AG20443 (cell line): ENCODE measurements at regions not wholly inside any gene's neighbourhood (a gene's known extent, or its start where the extent isn't known, plus 50 kb on each side); places are given as distances from the start of the nearest gene placed in this dataset.
"Not testable (repeated sequence)": the region's sequence is repeated elsewhere in the genome, so short reads cannot be mapped to it uniquely, and the experiment has no call there.

ENCODE experiments used
- DNase-seq: peaks from one replicate; pipeline ENCODE4 v3.0.0; 2012; ENCODE audit warnings: low spot score, mixed read lengths

DNA sequence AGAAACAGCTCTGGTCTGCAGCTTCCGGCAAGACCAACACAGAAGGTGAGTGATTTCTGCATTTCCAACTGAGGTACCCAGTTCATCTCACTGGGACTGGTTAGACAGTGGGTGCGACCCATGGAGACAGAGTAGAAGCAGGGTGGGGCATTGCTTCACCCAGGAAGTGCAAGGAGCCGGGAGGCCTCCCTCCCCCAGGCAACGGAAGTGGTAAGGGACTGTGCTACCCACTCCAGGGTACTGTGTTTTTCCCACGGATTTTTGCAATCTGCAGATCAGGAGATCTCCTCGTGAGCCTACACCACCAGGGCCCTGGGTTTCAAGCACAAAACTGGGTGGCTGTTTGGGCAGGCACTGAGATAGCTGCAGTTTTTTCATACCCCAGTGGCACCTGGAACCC lies 929.9 kb downstream of the SLITRK1 start:
- DNase-seq = not testable (repeated sequence)

DNA sequence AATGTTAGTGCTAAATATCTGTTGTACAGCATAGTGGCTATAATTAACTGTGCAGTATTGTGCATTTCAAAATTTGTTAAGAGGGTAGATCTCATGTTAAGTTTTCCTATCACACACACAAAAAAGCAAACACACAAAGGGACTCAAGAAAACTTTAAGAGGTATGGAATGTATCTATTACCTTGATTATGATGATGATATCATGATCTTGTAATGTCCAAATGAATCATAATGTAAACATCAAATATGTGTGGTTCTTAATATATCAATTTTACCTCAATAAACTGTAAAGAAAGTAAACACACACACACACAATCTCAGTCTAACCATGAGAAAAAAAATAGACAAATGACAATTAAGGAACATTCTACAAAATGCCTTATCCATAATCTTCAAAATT lies 934.6 kb downstream of the SLITRK1 start:
- no peak for DNase-seq

DNA sequence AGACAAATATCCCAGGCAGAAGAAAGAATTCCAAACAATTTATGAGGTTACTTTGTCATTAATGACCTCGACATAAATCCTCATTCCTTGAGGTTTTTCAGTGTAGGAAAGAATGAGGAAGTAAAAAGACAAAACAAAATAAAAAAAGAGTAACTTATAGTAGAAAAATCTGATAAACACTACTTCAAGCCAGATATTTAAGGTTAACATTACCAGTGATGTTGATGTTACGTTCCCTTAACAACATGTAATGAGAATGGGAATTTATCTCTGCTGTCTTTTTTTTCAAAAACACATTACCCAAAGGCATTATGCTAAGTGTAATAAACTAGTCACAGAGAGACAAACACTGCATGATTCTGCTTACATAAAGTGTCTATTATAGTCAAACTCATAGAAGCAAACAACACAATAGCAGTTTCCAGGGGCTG lies 935.1 kb downstream of the SLITRK1 start:
- DNase-seq = no peak

DNA sequence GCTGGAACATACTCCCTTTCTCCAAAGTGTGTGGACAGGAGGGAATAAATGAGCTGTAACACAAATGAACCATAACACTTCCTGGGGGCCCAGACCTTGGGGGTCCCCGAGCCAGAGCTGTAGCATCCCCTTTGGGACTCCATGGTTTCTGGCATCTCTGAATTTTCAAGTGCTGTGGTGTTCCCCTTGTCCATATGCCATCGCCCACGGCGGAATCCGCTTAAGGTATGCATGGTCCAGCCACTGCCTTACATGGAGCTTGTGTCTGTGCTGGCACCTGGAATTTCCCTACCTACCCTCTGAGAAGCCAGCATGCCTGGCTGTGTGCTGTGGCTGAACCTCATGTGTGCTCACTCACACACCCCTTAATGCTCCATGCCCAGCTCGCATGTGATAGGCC lies 943.6 kb downstream of the SLITRK1 start:
- no peak for DNase-seq

DNA sequence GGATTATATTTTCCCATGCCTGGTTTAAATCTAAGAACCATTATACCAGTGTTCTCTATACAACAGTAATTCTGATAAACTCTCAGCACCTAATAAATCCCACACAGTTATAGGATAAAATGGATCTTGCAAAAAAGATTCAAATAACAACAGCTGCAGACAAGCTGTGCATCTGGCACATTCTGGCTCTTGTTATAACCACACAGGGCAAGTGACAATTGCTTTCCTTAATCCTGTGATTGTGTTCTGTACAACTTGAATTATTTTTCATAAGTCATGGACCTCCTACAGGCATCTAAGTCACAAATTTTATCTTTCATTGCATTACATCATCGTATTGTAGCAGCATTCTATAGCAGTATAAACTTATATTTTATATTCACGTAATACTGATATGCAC lies 948.3 kb downstream of the SLITRK1 start:
- no peak for DNase-seq

DNA sequence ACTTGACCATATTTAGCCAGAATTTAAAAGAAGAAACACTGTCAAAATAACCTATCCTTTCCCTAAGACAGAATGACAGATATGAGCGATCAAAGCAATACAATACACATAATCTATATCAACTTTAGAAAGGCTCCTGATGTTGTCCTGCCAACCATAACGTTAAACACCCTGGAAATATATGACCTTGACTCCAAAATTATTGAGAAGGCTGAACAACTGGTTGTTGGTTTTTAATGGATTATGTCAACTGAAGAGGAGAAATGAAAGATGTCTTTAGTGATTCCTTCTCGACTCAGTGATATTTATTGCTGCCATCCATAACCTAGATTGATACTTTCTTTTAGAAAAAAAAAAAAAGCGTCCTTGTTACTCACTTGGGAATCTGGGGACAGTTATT lies 957.2 kb downstream of the SLITRK1 start:
- no peak for DNase-seq

DNA sequence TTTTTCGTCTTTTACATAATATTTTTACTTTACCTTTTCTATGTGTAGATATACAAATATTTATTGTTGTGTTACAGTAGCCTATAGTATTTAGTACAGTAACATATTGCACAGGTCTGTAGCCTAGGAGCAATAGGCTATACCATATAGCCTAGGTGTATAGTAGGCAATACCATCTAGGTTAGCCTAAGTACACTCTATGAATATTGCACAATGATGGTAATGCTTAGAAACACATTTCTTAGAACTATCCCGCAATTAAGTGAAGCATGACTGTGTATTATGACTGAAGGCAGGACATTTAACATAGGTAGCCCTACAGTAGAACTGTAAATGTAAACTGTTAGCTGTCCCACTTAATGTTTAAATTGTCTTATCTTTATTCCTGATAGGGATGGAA lies 964.3 kb downstream of the SLITRK1 start:
- DNase-seq = no peak

DNA sequence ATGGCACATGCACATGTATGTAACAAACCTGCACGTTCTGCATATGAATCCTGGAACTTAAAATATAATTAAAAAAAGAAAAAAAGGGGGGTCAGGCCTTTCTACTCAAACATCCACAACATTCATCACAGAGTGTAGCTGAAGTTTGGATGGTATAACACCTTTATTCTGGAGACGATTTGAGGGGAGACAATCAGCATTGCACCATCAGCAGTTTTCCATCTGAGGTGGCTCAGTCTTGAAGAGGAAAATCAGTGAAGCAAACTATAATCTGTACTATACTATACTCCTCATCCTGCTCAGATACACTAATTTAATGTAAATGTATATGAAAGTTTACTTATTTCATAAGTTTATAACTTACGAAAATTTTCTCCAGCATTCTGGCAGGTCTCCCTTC lies 969.7 kb downstream of the SLITRK1 start:
- no peak for DNase-seq

DNA sequence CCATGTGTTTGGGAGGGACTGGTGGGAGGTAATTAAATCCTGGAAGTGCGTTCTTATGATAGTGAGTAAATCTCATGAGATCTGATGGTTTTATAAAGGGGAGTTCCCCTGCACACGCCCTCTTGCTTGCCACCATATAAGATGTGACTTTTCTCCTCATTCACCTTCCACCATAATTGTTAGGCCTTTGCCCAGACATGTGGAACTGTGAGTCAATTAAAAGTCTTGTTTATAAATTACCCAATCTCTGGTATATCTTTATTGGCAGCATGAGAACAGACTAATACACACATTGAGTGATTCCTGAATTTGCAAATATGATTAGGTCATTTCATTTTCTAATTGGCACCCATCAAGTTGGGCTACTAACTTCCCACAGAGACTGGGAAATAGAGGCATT lies 977.2 kb downstream of the SLITRK1 start:
- DNase-seq = no peak

DNA sequence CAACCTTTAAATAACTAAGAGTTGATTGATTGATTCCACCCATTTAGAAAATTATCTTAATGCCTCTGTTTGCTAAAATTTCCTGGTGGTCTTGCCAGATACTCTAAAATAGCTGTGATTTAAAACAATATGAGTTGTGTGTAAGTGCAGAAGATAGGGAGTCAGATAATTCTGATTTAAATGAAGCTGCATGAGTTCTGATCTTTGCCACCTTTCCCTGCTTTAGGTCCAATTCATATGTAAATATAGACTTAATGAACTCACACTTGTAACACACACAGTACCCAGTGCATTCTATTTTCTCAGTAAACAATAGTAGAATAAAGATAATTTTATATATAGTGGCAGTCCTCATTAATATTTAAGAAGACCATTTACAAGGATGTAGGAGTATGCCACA lies 981.8 kb downstream of the SLITRK1 start:
- no peak for DNase-seq

DNA sequence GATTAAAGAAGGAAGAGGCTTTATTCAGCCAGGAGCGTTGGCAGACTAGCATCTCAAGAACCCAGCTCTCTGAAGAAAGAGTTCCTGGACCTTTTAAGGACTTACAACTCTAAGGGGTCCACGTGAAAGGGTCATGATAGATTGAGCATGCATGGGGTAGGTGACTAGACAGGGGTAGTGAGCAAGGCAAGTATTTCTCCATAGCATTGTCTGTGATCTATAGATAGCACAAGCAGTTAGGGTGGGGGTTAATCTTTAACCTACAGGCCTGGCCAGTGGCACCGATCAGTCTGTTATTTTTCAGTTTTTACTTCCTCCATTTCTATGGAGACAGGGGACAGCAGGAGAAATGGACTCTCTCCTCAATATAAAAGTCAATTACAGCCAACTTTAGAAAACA lies 983.7 kb downstream of the SLITRK1 start:
- no peak for DNase-seq

DNA sequence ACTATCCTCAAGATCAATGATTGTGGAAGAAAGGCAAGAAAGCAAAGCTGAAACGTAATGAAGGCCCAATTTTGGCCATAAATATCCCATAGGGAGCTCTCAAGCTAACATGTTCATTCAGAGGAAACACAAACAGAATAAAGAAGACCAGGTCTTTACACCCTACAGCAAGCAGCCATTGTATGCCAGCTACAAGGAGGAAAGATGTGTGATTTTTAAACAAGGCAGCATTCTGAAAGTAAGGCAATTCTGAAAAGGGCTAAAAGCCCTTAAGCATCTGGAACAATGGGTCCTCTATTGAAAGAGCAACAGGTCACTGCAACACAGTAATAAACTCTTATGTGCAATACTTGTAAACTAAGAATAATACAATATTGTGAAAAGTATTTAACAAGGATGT lies 1002.4 kb downstream of the SLITRK1 start:
- no peak for DNase-seq

DNA sequence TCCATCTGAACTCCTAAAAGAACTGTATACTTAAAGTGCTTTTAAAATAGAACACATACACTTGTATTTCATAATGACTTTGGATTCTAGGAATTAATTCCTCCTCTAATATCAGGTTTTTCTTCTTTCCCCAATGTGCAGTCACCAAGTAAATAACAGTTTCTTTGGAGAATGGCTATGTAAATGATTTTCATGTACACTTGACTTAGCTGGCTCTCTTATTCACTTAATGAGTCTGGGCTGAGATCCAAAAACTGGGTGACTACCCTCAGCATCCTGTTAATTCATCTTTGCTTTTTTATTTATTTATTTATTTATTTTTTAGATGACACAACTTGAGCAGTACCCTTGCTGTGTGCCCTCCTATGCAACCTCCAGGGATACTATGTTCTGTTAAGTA lies 1003.7 kb downstream of the SLITRK1 start:
- DNase-seq = no peak

DNA sequence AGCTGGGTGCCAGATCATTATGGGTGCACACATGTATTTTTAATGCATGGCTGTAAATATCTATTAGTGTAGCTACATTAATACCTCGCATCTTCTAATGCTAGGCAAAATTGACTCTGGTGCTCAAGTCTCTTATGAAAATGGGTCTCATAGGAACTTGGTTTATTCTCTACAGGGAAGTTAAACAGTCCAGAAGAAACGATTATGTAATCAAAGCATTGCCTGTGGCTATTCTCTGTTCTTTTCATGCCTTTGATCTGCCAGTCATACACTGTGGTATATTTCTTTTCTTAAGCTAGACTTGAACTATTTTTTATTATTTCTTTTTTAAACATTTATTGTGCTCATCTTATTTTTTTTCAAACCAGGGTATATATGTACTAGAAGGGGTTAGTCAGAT lies 1015.0 kb downstream of the SLITRK1 start:
- no peak for DNase-seq

DNA sequence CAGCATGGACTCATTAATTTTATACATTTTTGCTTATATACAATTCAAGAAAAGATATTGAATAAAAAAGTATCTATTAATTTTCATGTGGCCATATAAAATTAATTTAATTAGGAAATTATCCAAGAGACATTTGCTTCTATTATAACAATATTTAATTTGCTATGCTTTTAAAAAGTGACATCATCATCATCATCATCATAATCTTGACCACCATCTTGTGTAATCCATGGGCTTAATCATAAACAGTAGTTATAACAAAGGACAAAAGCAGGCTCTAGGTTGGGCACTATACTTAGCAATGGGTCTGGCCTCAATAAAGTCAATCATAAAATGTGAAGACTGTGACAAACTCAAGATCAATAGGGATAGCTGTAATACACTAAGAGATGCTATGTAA lies 1031.6 kb downstream of the SLITRK1 start:
- no peak for DNase-seq

DNA sequence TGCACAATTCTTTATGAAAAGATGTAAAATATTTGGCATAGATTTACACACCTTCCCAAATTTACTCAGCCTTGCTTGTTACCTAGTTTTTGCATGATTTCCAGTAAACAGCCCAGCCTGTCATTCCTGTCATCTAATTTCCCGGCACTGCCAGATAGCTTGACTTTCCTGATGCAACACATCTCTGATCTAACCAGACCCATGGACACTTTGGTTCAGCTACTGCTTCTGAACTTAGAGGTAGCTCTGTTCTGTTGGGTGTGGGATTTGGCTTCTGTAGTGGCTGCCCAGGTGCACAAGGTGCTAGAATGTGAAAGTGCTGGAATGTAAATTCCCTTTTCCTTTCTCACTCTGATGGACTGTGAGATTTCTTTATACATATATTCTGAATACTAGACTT lies 1033.5 kb downstream of the SLITRK1 start:
- no peak for DNase-seq

DNA sequence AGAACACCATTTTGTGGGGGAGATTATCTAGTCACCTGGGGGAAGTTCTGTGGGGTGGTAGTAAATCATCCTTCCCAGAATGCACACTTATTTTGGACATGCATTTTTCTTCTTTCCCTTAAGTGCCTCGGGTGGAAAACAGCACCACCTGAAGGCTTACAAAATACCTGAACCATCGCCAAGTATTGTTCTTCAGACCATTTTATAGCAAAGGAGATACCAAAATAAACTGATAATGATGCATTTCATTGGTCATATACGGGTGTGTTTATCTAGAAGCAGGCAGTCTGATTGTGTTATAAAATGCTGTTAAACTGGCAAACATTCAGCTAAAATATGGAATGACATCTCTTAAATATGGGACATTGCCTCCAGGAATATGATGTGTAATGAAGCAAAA lies 1034.7 kb downstream of the SLITRK1 start:
- no peak for DNase-seq

DNA sequence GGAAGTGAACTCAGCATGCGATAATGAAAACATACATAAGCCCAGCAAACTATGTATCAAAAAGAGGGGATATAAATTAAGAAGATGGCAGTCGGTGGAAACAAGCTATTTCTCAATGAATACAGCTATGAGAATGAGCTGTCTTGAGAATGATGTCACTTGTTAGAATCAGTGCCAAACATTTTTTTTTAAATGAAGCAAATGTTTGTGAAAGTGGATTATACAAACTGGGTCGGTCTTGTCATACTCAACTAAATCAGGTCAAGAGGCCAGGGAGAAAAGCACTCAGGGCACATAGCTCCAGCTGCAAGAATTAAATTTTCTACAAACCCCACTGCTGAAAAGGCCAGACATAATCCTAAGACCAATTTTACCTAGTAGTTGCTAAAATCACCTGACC lies 1048.4 kb downstream of the SLITRK1 start:
- DNase-seq = no peak

DNA sequence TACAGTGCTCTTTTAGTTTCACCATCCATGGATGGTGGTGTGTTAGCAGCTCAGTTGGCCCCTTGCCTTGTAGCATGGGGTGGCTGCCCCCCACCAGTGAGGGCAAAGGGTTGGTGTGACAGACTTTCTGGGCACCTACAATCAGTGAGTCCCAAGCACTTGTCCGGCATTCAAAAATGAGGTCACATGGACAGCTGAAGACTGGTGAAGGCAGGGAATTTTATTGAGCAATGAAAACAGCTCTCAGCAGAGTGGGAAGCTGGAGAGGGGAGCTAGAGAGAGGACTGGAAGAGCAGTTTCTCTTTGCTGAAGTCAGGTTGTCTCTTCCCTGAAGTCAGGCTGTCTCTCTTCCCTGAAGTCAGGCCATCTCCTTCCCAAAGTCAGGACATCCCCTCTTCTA lies 1053.2 kb downstream of the SLITRK1 start:
- DNase-seq = no peak

DNA sequence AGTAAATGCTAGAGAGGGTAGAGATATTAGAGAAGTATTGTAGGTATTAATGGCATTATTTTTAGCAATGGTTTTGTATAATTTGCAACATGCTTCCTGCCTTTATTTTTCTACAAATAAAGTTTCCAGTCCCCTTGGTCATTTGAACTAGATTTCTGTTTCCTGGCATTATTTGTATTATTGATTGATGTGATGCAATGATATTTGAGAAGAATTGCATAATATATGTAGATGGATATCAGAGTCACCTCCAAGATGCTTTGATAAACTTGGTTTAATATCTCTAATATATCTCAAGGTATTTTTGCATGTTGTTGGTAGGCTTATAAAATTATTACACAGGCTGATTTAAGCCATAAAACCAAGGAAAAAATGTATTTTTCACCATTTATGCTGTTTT lies 1054.5 kb downstream of the SLITRK1 start:
- DNase-seq = no peak

DNA sequence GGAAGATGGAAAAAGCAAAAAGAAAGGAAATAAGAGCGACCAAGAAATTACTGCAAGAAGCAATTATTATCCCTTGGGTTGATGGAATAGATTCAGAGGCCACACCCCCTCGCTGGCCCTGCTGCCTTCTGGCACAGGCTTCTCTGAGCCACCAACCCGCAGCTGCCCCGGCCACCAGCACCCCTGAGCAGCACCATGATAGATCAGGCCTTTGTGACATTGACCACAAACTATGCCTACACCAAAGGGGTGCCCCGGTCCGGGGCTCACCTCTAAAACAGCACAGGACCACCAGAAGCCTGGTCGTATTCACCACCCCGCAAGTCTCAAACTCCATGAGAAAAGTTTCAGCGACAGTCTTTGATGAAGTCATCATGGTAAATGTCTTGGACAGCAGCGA lies 1059.3 kb downstream of the SLITRK1 start:
- DNase-seq = no peak

DNA sequence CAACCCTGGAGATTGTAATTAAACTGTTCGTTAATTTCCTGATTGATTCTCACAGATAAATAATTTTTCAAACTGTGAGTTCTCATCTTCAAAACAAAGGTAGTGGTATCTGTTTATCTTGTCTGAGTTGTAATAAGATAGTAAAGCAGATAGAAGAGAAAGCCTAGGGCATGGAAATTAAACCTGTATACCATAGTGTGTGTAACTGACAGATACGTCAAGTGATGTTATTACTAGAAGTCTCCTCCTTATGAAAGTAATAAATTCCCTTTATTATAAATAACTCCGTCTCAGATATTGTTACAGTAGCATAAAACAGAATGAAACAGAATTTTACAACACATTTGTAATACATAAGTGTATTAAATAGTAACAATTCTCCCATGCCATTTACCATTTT lies 1065.1 kb downstream of the SLITRK1 start:
- DNase-seq = no peak

DNA sequence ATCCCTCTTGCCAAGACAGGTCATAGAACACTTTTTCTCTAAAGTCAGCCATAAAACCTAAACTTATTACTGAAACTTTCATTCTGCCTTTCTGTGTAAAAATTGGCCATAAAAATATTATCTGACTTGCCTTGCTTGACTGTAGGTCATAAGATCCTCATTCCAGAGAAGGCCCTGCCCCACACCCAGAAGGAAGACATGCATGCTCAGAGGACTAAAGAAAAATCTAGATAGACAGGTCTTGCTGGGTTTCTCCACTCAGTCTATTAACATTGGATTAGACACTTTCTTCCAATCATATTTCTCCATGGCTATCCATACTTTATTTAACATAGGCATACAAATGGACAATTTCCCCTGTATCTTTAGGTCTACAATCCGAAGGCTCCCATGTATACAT lies 1066.5 kb downstream of the SLITRK1 start:
- no peak for DNase-seq

DNA sequence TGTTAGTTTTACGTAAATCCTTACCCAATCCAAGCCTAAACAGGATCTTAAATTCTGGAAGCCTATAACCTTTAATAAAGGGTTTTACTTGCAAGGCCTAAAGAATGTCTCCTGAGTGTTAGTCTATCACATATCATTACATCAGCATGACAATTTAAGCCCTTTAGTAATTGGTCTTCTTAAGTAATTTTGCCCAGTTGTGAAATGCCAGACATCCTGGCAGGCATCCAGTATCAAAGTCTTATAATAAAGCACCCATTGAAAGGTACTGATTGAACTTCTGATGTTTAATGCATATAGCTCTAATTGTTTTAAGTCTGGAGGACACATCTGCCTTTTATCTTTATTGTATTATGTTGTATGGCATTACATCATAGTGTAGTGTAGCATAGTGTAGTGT lies 1078.9 kb downstream of the SLITRK1 start:
- DNase-seq = no peak

DNA sequence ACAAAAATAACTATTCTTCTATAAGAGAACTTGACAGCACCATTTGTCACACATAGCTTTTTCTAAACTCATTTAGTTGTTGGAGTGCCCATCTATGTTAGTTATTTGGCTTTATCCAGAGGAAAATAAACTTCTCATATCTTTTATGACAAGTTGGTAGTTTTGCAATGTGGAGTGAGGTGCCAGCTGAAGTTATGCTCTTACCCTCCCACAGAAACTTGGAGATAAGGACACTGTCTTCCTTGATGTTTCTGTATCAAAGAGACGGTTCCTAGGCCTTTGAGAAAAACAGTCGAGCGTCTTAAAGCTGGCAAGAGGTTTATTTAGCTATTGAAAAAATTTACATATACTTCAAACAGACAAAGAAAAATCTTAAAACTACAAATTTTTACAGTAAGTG lies 1079.7 kb downstream of the SLITRK1 start:
- DNase-seq = no peak
